ENCODE measurements at regions not wholly inside any gene's neighbourhood (a gene's known extent, or its start where the extent isn't known, plus 50 kb on each side); places are given as distances from the start of the nearest gene placed in this dataset.

GRCh38 chr2:8058652-8059051 lies 623.2 kb upstream of the ID2 start:
- WGBS (ENCODE audit: insufficient coverage) = no CpG with 5 or more reads among the region's 2 CpGs
- no peak overlapping the region for H3K27ac ChIP-seq (ENCODE audit: low read length)
- H3K27me3 ChIP-seq (ENCODE audit: control insufficient read depth, insufficient read depth, low read length) = no peaks in the 10 kb centered on the region
- peaks cover 4% of the 10 kb centered on the region for H3K9me3 ChIP-seq (replicated peaks; ENCODE audit: control insufficient read depth, low read depth, low read length)
- peak; percentile 55 for DNase-seq
- H3K36me3 ChIP-seq (ENCODE audit: control insufficient read depth, insufficient read depth, low read length) = no peaks in the 10 kb centered on the region
- H3K4me1 ChIP-seq (ENCODE audit: control insufficient read depth, insufficient read depth, low read length) = no peaks in the 10 kb centered on the region
- H3K4me3 ChIP-seq (ENCODE audit: low read length) = no peak overlapping the region

- Histone ChIP-seq H3K27ac (ENCODE audit: low read length) (no peak overlapping the region), H3K36me3 (ENCODE audit: control insufficient read depth, insufficient read depth, low read length) (no peaks in the 10 kb centered on the region), H3K4me3 (ENCODE audit: low read length) (no peak overlapping the region), H3K9me3 (replicated peaks; ENCODE audit: control insufficient read depth, low read depth, low read length) (peaks cover 4% of the 10 kb centered on the region), H3K4me1 (ENCODE audit: control insufficient read depth, insufficient read depth, low read length) (no peaks in the 10 kb centered on the region), H3K27me3 (ENCODE audit: control insufficient read depth, insufficient read depth, low read length) (no peaks in the 10 kb centered on the region)
- no CpG with 5 or more reads among the region's 3 CpGs for WGBS (ENCODE audit: insufficient coverage)
- no peak for DNase-seq
These were observed 622.6 kb upstream of the ID2 start for GRCh38 chr2:8059255-8059654.

- H3K4me1 ChIP-seq (ENCODE audit: control insufficient read depth, insufficient read depth, low read length) = no peaks in the 10 kb centered on the region
- H3K27me3 ChIP-seq (ENCODE audit: control insufficient read depth, insufficient read depth, low read length) = no peaks in the 10 kb centered on the region
- H3K4me3 ChIP-seq (ENCODE audit: low read length) = no peak overlapping the region
- no peaks in the 10 kb centered on the region for H3K36me3 ChIP-seq (ENCODE audit: control insufficient read depth, insufficient read depth, low read length)
- DNase-seq = no peak
- no CpG with 5 or more reads among the region's 4 CpGs for WGBS (ENCODE audit: insufficient coverage)
- H3K9me3 ChIP-seq (replicated peaks; ENCODE audit: control insufficient read depth, low read depth, low read length) = peaks cover 6% of the 10 kb centered on the region
- H3K27ac ChIP-seq (ENCODE audit: low read length) = no peak overlapping the region
These were observed 622.1 kb upstream of the ID2 start for GRCh38 chr2:8059794-8060193.

- Histone ChIP-seq H3K9me3 (replicated peaks; ENCODE audit: control insufficient read depth, low read depth, low read length) (peaks cover 5% of the 10 kb centered on the region), H3K27me3 (ENCODE audit: control insufficient read depth, insufficient read depth, low read length) (no peaks in the 10 kb centered on the region), H3K4me1 (ENCODE audit: control insufficient read depth, insufficient read depth, low read length) (no peaks in the 10 kb centered on the region), H3K4me3 (ENCODE audit: low read length) (no peak overlapping the region), H3K27ac (ENCODE audit: low read length) (no peak overlapping the region), H3K36me3 (ENCODE audit: control insufficient read depth, insufficient read depth, low read length) (no peaks in the 10 kb centered on the region)
- 62% methylated on average over 3 of the region's 9 CpGs for WGBS (ENCODE audit: insufficient coverage)
- DNase-seq = no peak
These were observed 620.6 kb upstream of the ID2 start for GRCh38 chr2:8061219-8061618.

DNA sequence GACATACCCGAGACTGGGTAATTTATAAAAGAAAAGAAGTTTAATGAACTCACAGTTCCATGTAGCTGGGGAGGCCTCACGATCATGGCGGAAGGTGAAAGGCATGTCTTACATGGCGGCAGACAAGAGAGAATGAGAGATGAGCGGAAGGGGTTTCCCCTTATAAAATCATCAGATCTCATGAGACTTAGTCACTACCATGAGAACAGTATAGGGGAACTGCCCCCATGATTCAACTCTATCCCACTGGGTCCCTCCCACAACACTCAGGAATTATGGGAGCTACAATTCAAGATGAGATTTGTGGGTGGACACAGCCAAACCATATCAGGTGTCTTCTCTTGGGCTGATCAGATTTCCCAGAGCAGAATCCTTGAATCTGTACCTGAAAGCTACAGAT lies 617.3 kb upstream of the ID2 start:
- no CpG with 5 or more reads among the region's 5 CpGs for WGBS (ENCODE audit: insufficient coverage)
- no peak for DNase-seq
- Histone ChIP-seq H3K9me3 (replicated peaks; ENCODE audit: control insufficient read depth, low read depth, low read length) (peaks cover 2% of the 10 kb centered on the region), H3K36me3 (ENCODE audit: control insufficient read depth, insufficient read depth, low read length) (no peaks in the 10 kb centered on the region), H3K27me3 (ENCODE audit: control insufficient read depth, insufficient read depth, low read length) (no peaks in the 10 kb centered on the region), H3K27ac (ENCODE audit: low read length) (no peak overlapping the region), H3K4me3 (ENCODE audit: low read length) (no peak overlapping the region), H3K4me1 (ENCODE audit: control insufficient read depth, insufficient read depth, low read length) (no peaks in the 10 kb centered on the region)

GRCh38 chr2:8065191-8065590 lies 616.7 kb upstream of the ID2 start:
- WGBS (ENCODE audit: insufficient coverage) = no CpG with 5 or more reads among the region's 1 CpG
- H3K27me3 ChIP-seq (ENCODE audit: control insufficient read depth, insufficient read depth, low read length) = no peaks in the 10 kb centered on the region
- no peak overlapping the region for H3K4me3 ChIP-seq (ENCODE audit: low read length)
- peaks cover 2% of the 10 kb centered on the region for H3K9me3 ChIP-seq (replicated peaks; ENCODE audit: control insufficient read depth, low read depth, low read length)
- DNase-seq = no peak
- H3K27ac ChIP-seq (ENCODE audit: low read length) = no peak overlapping the region
- H3K36me3 ChIP-seq (ENCODE audit: control insufficient read depth, insufficient read depth, low read length) = no peaks in the 10 kb centered on the region
- no peaks in the 10 kb centered on the region for H3K4me1 ChIP-seq (ENCODE audit: control insufficient read depth, insufficient read depth, low read length)

DNA sequence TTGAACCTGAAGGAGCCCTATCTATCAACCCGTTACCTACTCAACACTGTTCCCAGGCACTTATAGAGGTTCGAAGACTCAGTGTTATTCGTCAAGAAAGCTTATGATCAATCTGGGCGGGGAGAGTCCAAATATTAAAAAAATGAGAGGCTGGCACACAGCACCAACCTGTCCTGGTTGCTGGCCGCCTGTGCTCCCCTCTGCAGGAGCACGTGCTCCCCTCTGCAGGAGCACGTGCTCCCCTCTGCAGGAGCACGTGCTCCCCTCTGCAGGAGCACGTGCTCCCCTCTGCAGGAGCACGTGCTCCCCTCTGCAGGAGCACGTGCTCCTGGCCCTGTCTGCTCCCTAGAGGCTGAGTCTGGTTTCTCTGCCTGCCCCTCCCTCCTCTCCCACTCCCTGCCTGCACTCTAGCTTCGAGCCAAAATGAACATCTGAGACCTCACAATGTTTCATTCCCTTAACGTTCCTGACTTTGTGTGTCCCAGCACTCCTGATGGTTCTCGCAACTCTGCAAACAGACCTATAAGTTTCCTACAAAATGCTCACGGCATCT lies 614.0 kb upstream of the ID2 start:
- WGBS (ENCODE audit: insufficient coverage) = 53% methylated on average over 11 of the region's 15 CpGs
- Histone ChIP-seq H3K36me3 (ENCODE audit: control insufficient read depth, insufficient read depth, low read length) (no peaks in the 10 kb centered on the region), H3K9me3 (replicated peaks; ENCODE audit: control insufficient read depth, low read depth, low read length) (peaks cover 2% of the 10 kb centered on the region), H3K4me1 (ENCODE audit: control insufficient read depth, insufficient read depth, low read length) (no peaks in the 10 kb centered on the region), H3K27ac (ENCODE audit: low read length) (no peak overlapping the region), H3K4me3 (ENCODE audit: low read length) (no peak overlapping the region), H3K27me3 (ENCODE audit: control insufficient read depth, insufficient read depth, low read length) (no peaks in the 10 kb centered on the region)
- no peak for DNase-seq

DNA sequence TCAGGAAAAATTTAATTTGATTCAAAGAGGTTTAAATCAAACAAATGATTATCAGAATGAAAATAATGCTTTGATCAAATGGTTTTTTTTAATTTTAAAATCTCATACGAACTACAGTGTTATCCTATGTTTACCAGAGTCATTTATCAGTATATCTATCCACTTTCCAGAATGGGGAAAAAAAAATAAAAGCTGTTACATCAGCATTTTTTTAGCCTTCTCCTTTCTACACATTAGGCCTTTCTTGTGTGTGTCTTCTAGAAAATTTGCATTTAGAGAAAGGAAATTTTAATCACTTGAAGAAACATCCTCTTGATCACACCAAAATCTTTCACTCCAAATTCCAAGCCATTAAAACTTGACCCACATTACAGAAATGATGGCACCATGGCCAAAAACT lies 608.9 kb upstream of the ID2 start:
- no peaks in the 10 kb centered on the region for H3K4me1 ChIP-seq (ENCODE audit: control insufficient read depth, insufficient read depth, low read length)
- no peaks in the 10 kb centered on the region for H3K9me3 ChIP-seq (replicated peaks; ENCODE audit: control insufficient read depth, low read depth, low read length)
- no CpG with 5 or more reads among the region's 1 CpG for WGBS (ENCODE audit: insufficient coverage)
- no peaks in the 10 kb centered on the region for H3K36me3 ChIP-seq (ENCODE audit: control insufficient read depth, insufficient read depth, low read length)
- no peak overlapping the region for H3K27ac ChIP-seq (ENCODE audit: low read length)
- no peak for DNase-seq
- no peaks in the 10 kb centered on the region for H3K27me3 ChIP-seq (ENCODE audit: control insufficient read depth, insufficient read depth, low read length)
- H3K4me3 ChIP-seq (ENCODE audit: low read length) = no peak overlapping the region

DNA sequence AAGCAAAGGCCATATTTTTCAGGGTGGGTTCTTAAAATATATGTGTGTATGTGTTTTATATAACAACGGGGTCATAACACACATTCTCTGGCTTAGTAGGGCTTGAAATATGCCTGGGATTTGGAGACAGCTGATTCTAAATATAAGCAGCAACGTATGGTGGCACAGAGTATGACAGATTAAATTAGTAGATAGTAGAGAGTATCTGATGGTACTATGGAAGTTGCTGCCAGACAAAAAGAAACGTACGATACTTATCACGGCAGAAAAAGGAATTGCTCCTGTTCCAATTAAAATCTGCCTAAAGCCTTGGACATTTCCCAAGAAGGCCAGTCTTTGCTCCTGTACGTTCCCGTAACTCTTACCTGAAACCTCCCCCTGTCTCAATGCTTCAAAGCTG lies 607.9 kb upstream of the ID2 start:
- no peaks in the 10 kb centered on the region for H3K36me3 ChIP-seq (ENCODE audit: control insufficient read depth, insufficient read depth, low read length)
- no peaks in the 10 kb centered on the region for H3K27me3 ChIP-seq (ENCODE audit: control insufficient read depth, insufficient read depth, low read length)
- WGBS (ENCODE audit: insufficient coverage) = 80% methylated on average over 7 of the region's 7 CpGs
- no peaks in the 10 kb centered on the region for H3K4me1 ChIP-seq (ENCODE audit: control insufficient read depth, insufficient read depth, low read length)
- H3K9me3 ChIP-seq (replicated peaks; ENCODE audit: control insufficient read depth, low read depth, low read length) = no peaks in the 10 kb centered on the region
- DNase-seq = no peak
- H3K4me3 ChIP-seq (ENCODE audit: low read length) = no peak overlapping the region
- no peak overlapping the region for H3K27ac ChIP-seq (ENCODE audit: low read length)

DNA sequence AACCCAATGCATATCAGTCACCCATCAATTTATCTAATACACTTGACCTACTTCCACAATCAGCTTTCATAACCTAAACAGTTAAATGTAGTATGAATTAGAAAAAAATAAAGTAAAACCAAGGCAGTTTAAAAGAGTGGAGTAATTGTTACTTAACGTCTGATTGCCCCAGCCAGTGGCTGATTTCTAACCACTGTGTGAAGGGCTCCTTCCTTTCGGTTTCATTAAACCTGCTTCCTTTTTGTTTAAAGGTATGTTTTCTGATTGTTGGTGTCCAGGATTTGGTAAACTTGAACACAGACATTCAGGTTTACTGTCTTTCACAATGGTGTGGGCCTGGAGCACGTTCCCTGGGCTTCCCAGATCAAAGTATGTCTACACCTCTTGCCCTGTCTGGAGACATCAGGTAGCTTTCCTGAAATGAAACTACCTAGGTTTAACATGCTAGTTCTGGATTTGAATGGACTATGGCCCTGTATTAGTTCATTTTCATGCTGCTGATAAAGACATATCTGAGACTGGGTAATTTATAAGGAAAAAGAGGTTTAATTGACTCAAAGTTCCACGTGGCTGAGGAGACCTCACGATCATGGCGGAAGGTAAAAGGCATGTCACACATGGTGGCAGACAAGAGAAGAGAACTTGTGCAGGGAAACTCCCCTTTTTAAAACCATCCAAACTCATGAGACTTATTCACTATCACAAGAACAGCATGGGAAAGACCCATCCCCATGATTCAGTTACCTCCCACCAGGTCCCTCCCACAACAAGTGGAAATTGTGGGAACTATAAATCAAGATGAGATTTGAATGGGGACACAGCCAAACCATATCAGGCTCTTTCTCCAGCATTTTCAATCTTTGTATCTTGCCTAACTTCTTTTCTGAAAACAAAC lies 605.2 kb upstream of the ID2 start:
- Histone ChIP-seq H3K36me3 (ENCODE audit: control insufficient read depth, insufficient read depth, low read length) (no peaks in the 10 kb centered on the region), H3K4me1 (ENCODE audit: control insufficient read depth, insufficient read depth, low read length) (no peaks in the 10 kb centered on the region), H3K4me3 (ENCODE audit: low read length) (no peak overlapping the region), H3K27me3 (ENCODE audit: control insufficient read depth, insufficient read depth, low read length) (no peaks in the 10 kb centered on the region), H3K9me3 (replicated peaks; ENCODE audit: control insufficient read depth, low read depth, low read length) (no peaks in the 10 kb centered on the region), H3K27ac (ENCODE audit: low read length) (no peak overlapping the region)
- DNase-seq = no peak
- 20% methylated on average over 1 of the region's 6 CpGs for WGBS (ENCODE audit: insufficient coverage)

All from muscle of leg (tissue), 3 donors.